SU-DHL-6 (cell line): ENCODE measurements at regions not wholly inside any gene's neighbourhood (a gene's known extent, or its start where the extent isn't known, plus 50 kb on each side); places are given as distances from the start of the nearest gene placed in this dataset.

Experiments
- CTCF ChIP-seq: fragments of 200-600 bp; sonication (generic); IDR thresholded peaks from one replicate; pipeline ENCODE4 v1.5.1; 2017; ENCODE audit warnings: antibody characterized with exemption, mild to moderate bottlenecking, low read length, moderate library complexity; ENCODE audit not compliant: insufficient read depth, poor library complexity, severe bottlenecking
- EZH2phosphoT487 ChIP-seq: fragments of 200-600 bp; sonication (generic), shearing (Covaris generic); conservative IDR thresholded peaks from 2 replicates; pipeline ENCODE4 v1.6.1; 2018; ENCODE audit warnings: mild to moderate bottlenecking, antibody characterized with exemption, low read length, moderate library complexity, mixed read lengths

DNA sequence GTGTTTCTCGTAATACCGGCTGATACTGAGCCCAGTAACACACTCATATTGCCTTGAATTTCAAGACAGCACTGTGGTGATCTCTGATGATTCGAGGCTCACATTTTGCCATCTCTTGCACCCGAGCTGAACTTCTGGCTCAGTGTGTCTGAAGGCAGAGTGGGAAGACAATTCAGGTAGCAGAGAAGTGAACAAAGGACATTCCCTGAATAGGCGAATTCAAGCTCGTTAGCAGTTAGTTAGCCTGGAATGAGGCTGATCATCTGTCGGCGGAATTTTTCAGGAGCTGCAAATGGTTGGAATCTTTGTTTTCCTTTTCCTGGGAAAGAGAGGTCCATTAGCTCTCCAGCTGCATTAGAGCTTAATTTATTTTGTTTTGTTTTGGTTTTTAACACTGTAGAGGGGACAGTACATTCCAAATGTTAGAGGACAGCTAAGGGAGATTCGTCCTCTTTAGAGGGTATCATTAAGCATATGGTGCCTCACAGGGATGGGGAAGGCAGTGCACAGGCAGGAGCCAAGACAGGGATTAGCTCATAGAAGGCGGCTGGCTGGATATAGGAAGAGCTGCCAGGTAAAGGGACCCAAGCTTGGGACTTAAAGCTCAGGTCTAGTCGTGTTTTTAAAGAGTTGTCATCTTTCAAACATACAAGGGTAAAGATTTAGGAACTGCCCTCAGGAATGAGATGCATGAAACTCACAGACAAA lies 119.7 kb upstream of the DLG1 start:
- TF ChIP-seq CTCF, result no peak
- TF ChIP-seq EZH2phosphoT487, result no peak
